PC-3 (cell line): ENCODE measurements at regions not wholly inside any gene's neighbourhood (a gene's known extent, or its start where the extent isn't known, plus 50 kb on each side); places are given as distances from the start of the nearest gene placed in this dataset.

Experiments used
- ATAC-seq: fragments of 200-7000 bp; cut with Tn5 transposase; 2 replicates; pipeline ENCODE4 v1.9.1; 2020; ENCODE audit warnings: mild to moderate bottlenecking, moderate library complexity
- BruUV-seq: library from RNA; stranded (reverse); fragments of 400-500 nt; replicated peaks from 2 replicates; lab custom pipeline; 2021; lab: Mats Ljungman, UMichigan
- CTCF ChIA-PET: fragments of 300-600 bp; sonication (Branson Sonifier 250); formaldehyde crosslinking; loops from one replicate; lab custom pipeline; 2022; ENCODE audit warnings: antibody characterized with exemption; lab: Charles Lee
- POLR2A ChIA-PET: fragments of 300-600 bp; sonication (Branson Sonifier 250); formaldehyde crosslinking; loops from one replicate; lab custom pipeline; 2022; ENCODE audit warnings: antibody characterized with exemption; ENCODE audit not compliant: unreplicated experiment; lab: Charles Lee
- DNase-seq: peaks from one replicate; pipeline ENCODE4 v3.0.0-alpha.2; 2015
- H2AFZ ChIP-seq: fragments of 300-600 bp; sonication (generic); 2 replicates; pipeline ENCODE4 v1.6.0; 2016; ENCODE audit warnings: antibody characterized with exemption, low read length
- H3F3A ChIP-seq: fragments of 300-600 bp; sonication (generic); one replicate; pipeline ENCODE4 v1.6.0; 2017; ENCODE audit warnings: antibody characterized with exemption, low read length, control low read depth, mild to moderate bottlenecking; ENCODE audit not compliant: unreplicated experiment
- H3K27ac ChIP-seq: fragments of 300-600 bp; sonication (generic); 2 replicates; pipeline ENCODE4 v1.5.1; 2016; ENCODE audit warnings: mild to moderate bottlenecking, low read length
- H3K27me3 ChIP-seq: fragments of 300-600 bp; sonication (generic); 2 replicates; pipeline ENCODE4 v1.6.1; 2016; ENCODE audit warnings: low read length, mixed read lengths
- H3K36me3 ChIP-seq: fragments of 300-600 bp; sonication (generic); 2 replicates; pipeline ENCODE4 v1.6.1; 2016; ENCODE audit warnings: low read depth, mixed run types, low read length, mixed read lengths
- H3K4me1 ChIP-seq: fragments of 300-600 bp; sonication (generic); 2 replicates; pipeline ENCODE4 v1.5.1; 2016; ENCODE audit warnings: low read length; ENCODE audit not compliant: insufficient read depth
- H3K4me2 ChIP-seq: fragments of 300-600 bp; sonication (generic); 2 replicates; pipeline ENCODE4 v1.6.0; 2016; ENCODE audit warnings: low read length
- H3K4me3 ChIP-seq: fragments of 300-600 bp; sonication (generic); 2 replicates; pipeline ENCODE4 v1.5.1; 2016; ENCODE audit warnings: mild to moderate bottlenecking, low read length, mixed read lengths
- H3K79me2 ChIP-seq: fragments of 300-600 bp; sonication (generic); 2 replicates; pipeline ENCODE4 v1.6.1; 2017; ENCODE audit warnings: low read length, mixed read lengths
- H3K9ac ChIP-seq: fragments of 300-600 bp; sonication (generic); 2 replicates; pipeline ENCODE4 v1.6.0; 2016; ENCODE audit warnings: mild to moderate bottlenecking, low read length
- H3K9me2 ChIP-seq: fragments of 300-600 bp; sonication (generic); replicated peaks from 2 replicates; pipeline ENCODE4 v1.6.1; 2016; ENCODE audit warnings: mixed run types, low read length, mixed read lengths
- H3K9me3 ChIP-seq: fragments of 300-600 bp; sonication (generic); 2 replicates; pipeline ENCODE4 v1.6.1; 2016; ENCODE audit warnings: low read length, mixed read lengths
- H4K20me1 ChIP-seq: fragments of 300-600 bp; sonication (generic); 2 replicates; pipeline ENCODE4 v1.6.1; 2016; ENCODE audit warnings: low read length, mixed read lengths
- EZH2 ChIP-seq: fragments of 300-600 bp; sonication (generic); IDR thresholded peaks from one replicate; pipeline ENCODE4 v1.6.1; 2017; ENCODE audit warnings: antibody characterized with exemption, mild to moderate bottlenecking, low read length; ENCODE audit not compliant: unreplicated experiment
- EZH2phosphoT487 ChIP-seq: fragments of 300-600 bp; sonication (generic); IDR thresholded peaks from 2 replicates; pipeline ENCODE4 v1.6.1; 2018; ENCODE audit warnings: mild to moderate bottlenecking, antibody characterized with exemption, low read length, borderline replicate concordance
- intact Hi-C: fragments of 100-400 bp; cut with micrococcal nuclease; formaldehyde crosslinking; loops from 2 replicates; pipeline ENCODE4 v1.9.0; 2023
- TF ChIP-seq, protein P1 (sequence below): fragments of 300-600 bp; sonication (generic); conservative IDR thresholded peaks from 2 replicates; pipeline ENCODE4 v1.5.1; 2017; ENCODE audit warnings: antibody characterized with exemption, low read depth, mild to moderate bottlenecking, low read length

DNA sequence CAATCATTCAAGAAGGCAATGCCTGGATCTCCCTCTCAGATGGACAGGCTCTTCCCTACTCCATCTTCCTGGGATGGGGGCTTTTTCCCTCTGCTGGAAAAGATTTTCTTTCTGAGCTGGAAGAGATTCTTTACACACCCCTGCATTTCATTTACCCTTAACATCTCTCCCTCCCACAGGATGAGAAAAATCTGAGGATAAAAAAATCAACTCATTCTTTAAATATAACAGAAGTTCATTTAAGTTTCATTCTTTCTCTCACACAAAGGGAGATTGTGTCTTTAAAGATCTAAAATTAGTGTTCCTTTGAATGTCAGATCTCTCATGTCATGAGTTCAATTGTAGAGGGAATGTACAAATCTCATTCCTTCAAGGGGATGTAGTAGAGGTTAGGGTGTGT lies 109.0 kb downstream of the ZNF518B start:
- no peak overlapping the region for H3K9ac ChIP-seq
- H3K4me2 ChIP-seq, result no peak overlapping the region
- no peak overlapping the region for H3K4me3 ChIP-seq
- H3K27me3 ChIP-seq, result no peaks in the 10 kb centered on the region
- intact Hi-C loops, result no loop called here
- H3K79me2 ChIP-seq, result no peaks in the 10 kb centered on the region
- ChIA-PET POLR2A (no interaction called here), CTCF (no interaction called here)
- no peak overlapping the region for H2AFZ ChIP-seq
- DNase-seq (no peak), ATAC-seq (no peak)
- TF ChIP-seq EZH2phosphoT487, result no peak
- no peak for TF ChIP-seq EZH2
- TF ChIP-seq, protein P1, sequence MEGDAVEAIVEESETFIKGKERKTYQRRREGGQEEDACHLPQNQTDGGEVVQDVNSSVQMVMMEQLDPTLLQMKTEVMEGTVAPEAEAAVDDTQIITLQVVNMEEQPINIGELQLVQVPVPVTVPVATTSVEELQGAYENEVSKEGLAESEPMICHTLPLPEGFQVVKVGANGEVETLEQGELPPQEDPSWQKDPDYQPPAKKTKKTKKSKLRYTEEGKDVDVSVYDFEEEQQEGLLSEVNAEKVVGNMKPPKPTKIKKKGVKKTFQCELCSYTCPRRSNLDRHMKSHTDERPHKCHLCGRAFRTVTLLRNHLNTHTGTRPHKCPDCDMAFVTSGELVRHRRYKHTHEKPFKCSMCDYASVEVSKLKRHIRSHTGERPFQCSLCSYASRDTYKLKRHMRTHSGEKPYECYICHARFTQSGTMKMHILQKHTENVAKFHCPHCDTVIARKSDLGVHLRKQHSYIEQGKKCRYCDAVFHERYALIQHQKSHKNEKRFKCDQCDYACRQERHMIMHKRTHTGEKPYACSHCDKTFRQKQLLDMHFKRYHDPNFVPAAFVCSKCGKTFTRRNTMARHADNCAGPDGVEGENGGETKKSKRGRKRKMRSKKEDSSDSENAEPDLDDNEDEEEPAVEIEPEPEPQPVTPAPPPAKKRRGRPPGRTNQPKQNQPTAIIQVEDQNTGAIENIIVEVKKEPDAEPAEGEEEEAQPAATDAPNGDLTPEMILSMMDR, result no peak
- no peaks in the 10 kb centered on the region for H4K20me1 ChIP-seq
- H3K9me2 ChIP-seq, result no peaks in the 10 kb centered on the region
- no peaks in the 10 kb centered on the region for H3K9me3 ChIP-seq
- H3K4me1 ChIP-seq, result no peaks in the 10 kb centered on the region
- no peak overlapping the region for H3K27ac ChIP-seq
- no peaks in the 10 kb centered on the region for H3K36me3 ChIP-seq
- H3F3A ChIP-seq, result no peaks in the 10 kb centered on the region
- no TSS peak for BruUV-seq

DNA sequence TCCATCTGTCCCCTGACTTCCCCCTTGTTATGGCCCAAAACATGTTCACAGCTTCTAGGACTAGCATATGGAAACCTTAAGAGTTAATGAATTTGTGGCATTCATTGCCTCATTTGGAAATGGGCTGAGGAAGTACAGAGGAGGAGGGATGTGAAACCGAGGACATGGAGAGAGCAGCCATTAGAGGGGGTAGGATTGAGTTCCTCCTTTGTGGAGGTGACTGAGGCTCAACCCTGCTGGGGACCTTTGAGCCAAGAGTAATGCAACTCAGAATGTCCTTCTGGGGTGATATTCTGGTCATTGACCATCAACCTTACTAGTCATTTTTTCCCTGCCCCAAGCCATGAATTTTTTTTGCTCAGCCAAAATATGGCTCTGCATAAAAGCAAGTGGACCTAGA lies 109.4 kb downstream of the ZNF518B start:
- no peak overlapping the region for H3K27ac ChIP-seq
- ChIA-PET POLR2A (no interaction called here), CTCF (no interaction called here)
- no peaks in the 10 kb centered on the region for H3K9me3 ChIP-seq
- no peak overlapping the region for H2AFZ ChIP-seq
- H3K4me2 ChIP-seq, result no peak overlapping the region
- H3F3A ChIP-seq, result no peaks in the 10 kb centered on the region
- no peak overlapping the region for H3K9ac ChIP-seq
- no peaks in the 10 kb centered on the region for H3K4me1 ChIP-seq
- H3K9me2 ChIP-seq, result no peaks in the 10 kb centered on the region
- TF ChIP-seq, protein P1, result no peak
- TF ChIP-seq EZH2phosphoT487, result no peak
- TF ChIP-seq EZH2, result no peak
- ATAC-seq (no peak), DNase-seq (no peak)
- BruUV-seq, result no TSS peak
- H4K20me1 ChIP-seq, result no peaks in the 10 kb centered on the region
- intact Hi-C loops, result no loop called here
- H3K36me3 ChIP-seq, result no peaks in the 10 kb centered on the region
- no peak overlapping the region for H3K4me3 ChIP-seq
- H3K79me2 ChIP-seq, result no peaks in the 10 kb centered on the region
- no peaks in the 10 kb centered on the region for H3K27me3 ChIP-seq

DNA sequence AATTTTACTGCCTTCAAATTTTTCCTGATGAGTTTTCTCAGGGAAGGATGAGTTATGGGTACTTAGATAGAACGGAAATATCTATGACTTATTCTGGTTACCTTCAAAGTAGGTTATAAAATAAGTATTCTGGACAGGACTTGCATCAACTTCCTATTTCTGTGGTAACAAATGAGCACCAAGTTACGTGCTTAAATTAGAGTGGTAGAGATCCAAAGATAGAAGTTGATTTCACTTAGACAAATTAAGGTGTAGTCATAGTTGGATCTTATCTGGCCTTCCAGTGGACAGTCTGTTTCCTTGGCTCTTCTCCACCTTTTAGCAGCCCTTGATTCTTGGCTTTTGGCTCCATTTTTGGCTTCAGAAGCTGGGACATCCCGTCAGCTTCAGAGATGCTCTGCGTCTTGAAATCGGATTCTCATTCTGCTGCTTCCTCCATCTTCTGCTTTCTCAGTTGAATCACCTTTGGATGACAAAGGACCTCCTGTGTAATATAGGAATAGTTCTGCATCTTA lies 109.9 kb downstream of the ZNF518B start:
- ChIA-PET CTCF (no interaction called here), POLR2A (no interaction called here)
- Histone ChIP-seq H3K9ac (no peak overlapping the region), H4K20me1 (no peaks in the 10 kb centered on the region), H3F3A (no peaks in the 10 kb centered on the region), H3K4me2 (no peak overlapping the region), H3K4me3 (no peak overlapping the region), H3K9me3 (no peaks in the 10 kb centered on the region), H3K4me1 (no peaks in the 10 kb centered on the region), H2AFZ (no peak overlapping the region), H3K9me2 (no peaks in the 10 kb centered on the region), H3K79me2 (no peaks in the 10 kb centered on the region), H3K27ac (no peak overlapping the region), H3K27me3 (no peaks in the 10 kb centered on the region), H3K36me3 (no peaks in the 10 kb centered on the region)
- DNase-seq (no peak), ATAC-seq (no peak)
- TF ChIP-seq, protein P1, result no peak
- TF ChIP-seq EZH2 (no peak), EZH2phosphoT487 (no peak)
- intact Hi-C loops, result no loop called here
- no TSS peak for BruUV-seq
